Thyroid gland (tissue), 4 donors: ENCODE measurements at regions not wholly inside any gene's neighbourhood (a gene's known extent, or its start where the extent isn't known, plus 50 kb on each side); places are given as distances from the start of the nearest gene placed in this dataset.

ENCODE experiments used
- POLR2A ChIP-seq, 2 donors: fragments of 450-650 bp; IDR thresholded peaks; one replicate each; pipeline ENCODE4 v1.6.1; 2017; ENCODE audit warnings: antibody characterized with exemption in 2 of 2, mild to moderate bottlenecking in 2 of 2, moderate library complexity in 1 of 2
- TF ChIP-seq, protein P1 (sequence below), 6 experiments: fragments of 200-600 bp in 3 of 6; fragments of 450-650 bp in 3 of 6; sonication (generic) in 3 of 6; IDR thresholded peaks; one replicate each; pipeline ENCODE4 v1.5.1; 2016 to 2019; ENCODE audit warnings: antibody characterized with exemption in 6 of 6, mild to moderate bottlenecking in 2 of 6, inconsistent platforms in 1 of 6, moderate library complexity in 1 of 6

GRCh38 chr22:48098921-48099245, 1336.4 kb downstream of the TBC1D22A start:
- TF ChIP-seq, protein P1, sequence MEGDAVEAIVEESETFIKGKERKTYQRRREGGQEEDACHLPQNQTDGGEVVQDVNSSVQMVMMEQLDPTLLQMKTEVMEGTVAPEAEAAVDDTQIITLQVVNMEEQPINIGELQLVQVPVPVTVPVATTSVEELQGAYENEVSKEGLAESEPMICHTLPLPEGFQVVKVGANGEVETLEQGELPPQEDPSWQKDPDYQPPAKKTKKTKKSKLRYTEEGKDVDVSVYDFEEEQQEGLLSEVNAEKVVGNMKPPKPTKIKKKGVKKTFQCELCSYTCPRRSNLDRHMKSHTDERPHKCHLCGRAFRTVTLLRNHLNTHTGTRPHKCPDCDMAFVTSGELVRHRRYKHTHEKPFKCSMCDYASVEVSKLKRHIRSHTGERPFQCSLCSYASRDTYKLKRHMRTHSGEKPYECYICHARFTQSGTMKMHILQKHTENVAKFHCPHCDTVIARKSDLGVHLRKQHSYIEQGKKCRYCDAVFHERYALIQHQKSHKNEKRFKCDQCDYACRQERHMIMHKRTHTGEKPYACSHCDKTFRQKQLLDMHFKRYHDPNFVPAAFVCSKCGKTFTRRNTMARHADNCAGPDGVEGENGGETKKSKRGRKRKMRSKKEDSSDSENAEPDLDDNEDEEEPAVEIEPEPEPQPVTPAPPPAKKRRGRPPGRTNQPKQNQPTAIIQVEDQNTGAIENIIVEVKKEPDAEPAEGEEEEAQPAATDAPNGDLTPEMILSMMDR (IDR thresholded peaks at IDR 0.05): no peak
- no peak for TF ChIP-seq POLR2A (IDR thresholded peaks at IDR 0.05)
